HL-60 (cell line): ENCODE measurements at regions not wholly inside any gene's neighbourhood (a gene's known extent, or its start where the extent isn't known, plus 50 kb on each side); places are given as distances from the start of the nearest gene placed in this dataset.

Experiments
- GABPA ChIP-seq: IDR thresholded peaks from 2 replicates; pipeline ENCODE4 v1.6.1; 2012; ENCODE audit warnings: low read depth
- POLR2AphosphoS5 ChIP-seq: IDR thresholded peaks from 2 replicates; pipeline ENCODE4 v1.6.1; 2012; ENCODE audit warnings: low read depth
- SPI1 ChIP-seq: IDR thresholded peaks from 2 replicates; pipeline ENCODE4 v1.6.1; 2012; ENCODE audit warnings: low read depth, mild to moderate bottlenecking, borderline replicate concordance
- TF ChIP-seq, protein P1 (sequence below): IDR thresholded peaks from one replicate; pipeline ENCODE4 v1.5.1; 2011; ENCODE audit warnings: low read length, control low read depth, inconsistent platforms; ENCODE audit not compliant: insufficient read depth

DNA sequence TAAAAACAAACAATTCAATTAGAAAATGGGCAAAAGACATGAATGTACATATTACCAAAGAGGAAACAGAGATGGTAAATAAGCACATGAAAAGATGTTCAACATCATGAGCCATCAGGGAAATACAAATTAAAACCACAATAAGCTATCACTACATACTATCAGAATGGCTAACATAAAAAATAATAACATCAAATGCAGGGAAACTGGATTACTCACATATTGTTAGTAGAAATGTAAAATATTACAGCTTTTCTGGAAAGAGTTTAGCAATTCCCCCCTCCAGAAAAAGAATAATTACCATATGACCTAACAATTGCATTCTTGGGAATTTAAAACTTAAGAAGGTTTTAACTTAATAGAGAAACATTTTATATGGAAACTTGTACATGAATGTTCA lies 232.9 kb upstream of the MTPN start:
- TF ChIP-seq, protein P1, sequence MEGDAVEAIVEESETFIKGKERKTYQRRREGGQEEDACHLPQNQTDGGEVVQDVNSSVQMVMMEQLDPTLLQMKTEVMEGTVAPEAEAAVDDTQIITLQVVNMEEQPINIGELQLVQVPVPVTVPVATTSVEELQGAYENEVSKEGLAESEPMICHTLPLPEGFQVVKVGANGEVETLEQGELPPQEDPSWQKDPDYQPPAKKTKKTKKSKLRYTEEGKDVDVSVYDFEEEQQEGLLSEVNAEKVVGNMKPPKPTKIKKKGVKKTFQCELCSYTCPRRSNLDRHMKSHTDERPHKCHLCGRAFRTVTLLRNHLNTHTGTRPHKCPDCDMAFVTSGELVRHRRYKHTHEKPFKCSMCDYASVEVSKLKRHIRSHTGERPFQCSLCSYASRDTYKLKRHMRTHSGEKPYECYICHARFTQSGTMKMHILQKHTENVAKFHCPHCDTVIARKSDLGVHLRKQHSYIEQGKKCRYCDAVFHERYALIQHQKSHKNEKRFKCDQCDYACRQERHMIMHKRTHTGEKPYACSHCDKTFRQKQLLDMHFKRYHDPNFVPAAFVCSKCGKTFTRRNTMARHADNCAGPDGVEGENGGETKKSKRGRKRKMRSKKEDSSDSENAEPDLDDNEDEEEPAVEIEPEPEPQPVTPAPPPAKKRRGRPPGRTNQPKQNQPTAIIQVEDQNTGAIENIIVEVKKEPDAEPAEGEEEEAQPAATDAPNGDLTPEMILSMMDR = no peak
- TF ChIP-seq POLR2AphosphoS5 (no peak), GABPA (no peak), SPI1 (no peak)
